Ovary (tissue), 7 donors: ENCODE measurements at regions not wholly inside any gene's neighbourhood (a gene's known extent, or its start where the extent isn't known, plus 50 kb on each side); places are given as distances from the start of the nearest gene placed in this dataset.
A peak's percentile ranks its signal among the peaks of the same experiment; 100 is the strongest.

Source experiments
- DNase-seq, 5 donors: peaks; one replicate each; pipeline ENCODE4 v3.0.0-alpha.2; 2019 to 2020
- H3K27ac ChIP-seq, 2 donors: fragments of 200-600 bp; one replicate each; pipeline versions ENCODE4 v1.5.1 to v1.8.0; 2019 to 2022
- H3K27me3 ChIP-seq: fragments of 200-600 bp; one replicate; pipeline ENCODE4 v1.8.0; 2022
- H3K36me3 ChIP-seq: fragments of 200-600 bp; sonication (generic); one replicate; pipeline ENCODE4 v1.5.1; 2019
- H3K4me1 ChIP-seq: one replicate; pipeline ENCODE4 v1.8.1; 2013; ENCODE audit warnings: mild to moderate bottlenecking, moderate library complexity; ENCODE audit not compliant: insufficient read depth
- H3K4me3 ChIP-seq: fragments of 200-600 bp; sonication (generic); one replicate; pipeline ENCODE4 v1.5.1; 2017
- H3K9me3 ChIP-seq, 2 donors: fragments of 200-600 bp in 1 of 2; sonication (generic) in 1 of 2; one replicate each; pipeline versions ENCODE4 v1.5.1 to v1.8.1; 2013 to 2019; ENCODE audit warnings: mild to moderate bottlenecking in 1 of 2, moderate library complexity in 1 of 2
- CTCF ChIP-seq, 3 donors: fragments of 450-650 bp in 2 of 3; fragments of 200-600 bp in 1 of 3; IDR thresholded peaks; one replicate each; pipeline versions ENCODE4 v1.5.1 to v1.8.0; 2016 to 2022; ENCODE audit warnings: antibody characterized with exemption in 3 of 3, mild to moderate bottlenecking in 1 of 3
- EP300 ChIP-seq: sonication (generic); formaldehyde crosslinking; IDR thresholded peaks from one replicate; pipeline ENCODE4 v1.6.1; 2017; ENCODE audit warnings: antibody characterized with exemption
- POLR2A ChIP-seq: fragments of 450-650 bp; IDR thresholded peaks from one replicate; pipeline ENCODE4 v1.6.1; 2017; ENCODE audit warnings: antibody characterized with exemption, mild to moderate bottlenecking, moderate library complexity
- WGBS, 3 donors: extraction: QIAGEN DNeasy Blood & Tissue Kit in 1 of 3; methylation state at CpG; one replicate each; pipeline versions ENCODE4 v1.1.5 to v1.1.7; 2013 to 2017; 5-methylcytosine and 5-hydroxymethylcytosine counted together
- intact Hi-C, 4 donors: fragments of 100-400 bp; cut with DNase I; formaldehyde crosslinking; loops; one replicate each; pipeline versions ENCODE4 v1.11.0 to v1.15.1; 2022 to 2023
- donor health status: DM: no; HTN: no; CAD: no; lungs with moderate emphysema.
- donor health status: DM: no; HTN: no; CAD: no.
- donor health status: Bipolar disorder and iron deficiency.
- donor health status: DM: no; HTN: no; CAD: no.
- donor health status: DM: yes; HTN: yes; CAD: no.

GRCh38 chr4:33058998-33059397, 2338.8 kb downstream of the PCDH7 start:
- DNase-seq, result no peak
- TF ChIP-seq POLR2A (no peak), EP300 (no peak), CTCF (IDR thresholded peaks at IDR 0.05) (no peak)
- Histone ChIP-seq H3K9me3 (no peaks in the 10 kb centered on the region), H3K36me3 (no peaks in the 10 kb centered on the region), H3K27ac (no peak overlapping the region), H3K4me3 (no peak overlapping the region), H3K27me3 (no peaks in the 10 kb centered on the region), H3K4me1 (no peaks in the 10 kb centered on the region)
- intact Hi-C loops, result no loop called here

GRCh38 chr4:33060674-33061542, 2340.7 kb downstream of the PCDH7 start:
- no peak for DNase-seq

GRCh38 chr4:33061727-33062126, 2341.6 kb downstream of the PCDH7 start:
- no peak overlapping the region for H3K4me3 ChIP-seq
- no peaks in the 10 kb centered on the region for H3K9me3 ChIP-seq
- H3K4me1 ChIP-seq, result no peaks in the 10 kb centered on the region
- no peaks in the 10 kb centered on the region for H3K36me3 ChIP-seq
- intact Hi-C loops, result no loop called here
- no peaks in the 10 kb centered on the region for H3K27me3 ChIP-seq
- no peak overlapping the region for H3K27ac ChIP-seq
- TF ChIP-seq POLR2A, result no peak
- DNase-seq, result no peak

More at GRCh38 chr4:33060674-33061542, 2340.7 kb downstream of the PCDH7 start:
- Histone ChIP-seq H3K27ac (no peak overlapping the region), H3K9me3 (no peaks in the 10 kb centered on the region), H3K4me3 (no peak overlapping the region), H3K36me3 (no peaks in the 10 kb centered on the region), H3K27me3 (no peaks in the 10 kb centered on the region), H3K4me1 (no peaks in the 10 kb centered on the region)
- 58 to 65% (median 60%) methylated on average over 12 of the region's 12 CpGs for WGBS, 3 donors
- intact Hi-C loops, result no loop called here
- no peak for TF ChIP-seq POLR2A
- TF ChIP-seq EP300, result no peak
- TF ChIP-seq CTCF (IDR thresholded peaks at IDR 0.05), result peak in 1 of 3 donors; percentile 23

- no peaks in the 10 kb centered on the region for H3K4me1 ChIP-seq
- no peak overlapping the region for H3K4me3 ChIP-seq
- intact Hi-C loops, result no loop called here
- TF ChIP-seq EP300, result no peak
- no peak for TF ChIP-seq CTCF (IDR thresholded peaks at IDR 0.05)
- TF ChIP-seq POLR2A, result no peak
- H3K9me3 ChIP-seq, result no peaks in the 10 kb centered on the region
- no peak overlapping the region for H3K27ac ChIP-seq
- WGBS, 3 donors, result 67 to 68% (median 68%) methylated on average over 3 of the region's 3 CpGs
- no peaks in the 10 kb centered on the region for H3K36me3 ChIP-seq
- no peaks in the 10 kb centered on the region for H3K27me3 ChIP-seq
- DNase-seq, result no peak
These were observed 2342.1 kb downstream of the PCDH7 start for GRCh38 chr4:33062155-33062806.

GRCh38 chr4:33063241-33063640, 2343.1 kb downstream of the PCDH7 start:
- 4 to 27% (median 11%) methylated on average over 2 of the region's 2 CpGs for WGBS, 3 donors
- TF ChIP-seq POLR2A (no peak), CTCF (IDR thresholded peaks at IDR 0.05) (no peak), EP300 (no peak)
- no peak overlapping the region for H3K27ac ChIP-seq
- no peaks in the 10 kb centered on the region for H3K36me3 ChIP-seq
- intact Hi-C loops, result no loop called here
- DNase-seq, result no peak
- no peaks in the 10 kb centered on the region for H3K9me3 ChIP-seq
- H3K4me3 ChIP-seq, result no peak overlapping the region
- no peaks in the 10 kb centered on the region for H3K4me1 ChIP-seq
- H3K27me3 ChIP-seq, result no peaks in the 10 kb centered on the region
